ENCODE measurements at regions not wholly inside any gene's neighbourhood (a gene's known extent, or its start where the extent isn't known, plus 50 kb on each side); places are given as distances from the start of the nearest gene placed in this dataset.

DNA sequence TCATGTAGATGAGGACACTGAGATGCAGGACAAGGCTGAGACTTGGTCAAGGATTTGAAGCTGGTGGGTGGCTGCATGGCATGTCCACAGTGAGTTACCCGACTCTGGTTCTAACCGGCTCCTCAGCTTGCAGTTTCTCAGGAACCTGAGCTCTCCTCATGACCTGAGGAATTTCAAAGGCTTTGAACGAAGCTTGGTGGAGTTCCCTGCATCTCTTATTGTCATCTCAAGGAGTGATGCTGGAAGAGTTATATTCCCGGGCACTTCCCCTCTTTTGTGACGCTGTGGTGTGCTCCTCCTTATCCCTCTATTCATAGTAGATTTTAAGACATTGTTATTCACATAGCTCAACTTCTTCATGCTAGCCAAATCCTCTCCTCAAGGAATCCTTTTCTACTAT, 500.1 kb upstream of the HTR2A start:
- no peak overlapping the region for H3K4me3 ChIP-seq
- WGBS, 2 donors: 74 to 77% methylated on average over 5 of the region's 5 CpGs
- no peak for ATAC-seq
- DNase-seq: no peak
- H3K4me1 ChIP-seq: no peaks in the 10 kb centered on the region
- H3K27me3 ChIP-seq: no peaks in the 10 kb centered on the region
- intact Hi-C loops (cut with DNase I): no loop called here
- no peaks in the 10 kb centered on the region for H3K36me3 ChIP-seq (replicated peaks in 1 of 2; ENCODE audit: insufficient read depth in 1 of 2, low read depth in 2 of 2)
- H3K27ac ChIP-seq: no peak overlapping the region
- H3K9me3 ChIP-seq: no peaks in the 10 kb centered on the region
- TF ChIP-seq, protein P1, sequence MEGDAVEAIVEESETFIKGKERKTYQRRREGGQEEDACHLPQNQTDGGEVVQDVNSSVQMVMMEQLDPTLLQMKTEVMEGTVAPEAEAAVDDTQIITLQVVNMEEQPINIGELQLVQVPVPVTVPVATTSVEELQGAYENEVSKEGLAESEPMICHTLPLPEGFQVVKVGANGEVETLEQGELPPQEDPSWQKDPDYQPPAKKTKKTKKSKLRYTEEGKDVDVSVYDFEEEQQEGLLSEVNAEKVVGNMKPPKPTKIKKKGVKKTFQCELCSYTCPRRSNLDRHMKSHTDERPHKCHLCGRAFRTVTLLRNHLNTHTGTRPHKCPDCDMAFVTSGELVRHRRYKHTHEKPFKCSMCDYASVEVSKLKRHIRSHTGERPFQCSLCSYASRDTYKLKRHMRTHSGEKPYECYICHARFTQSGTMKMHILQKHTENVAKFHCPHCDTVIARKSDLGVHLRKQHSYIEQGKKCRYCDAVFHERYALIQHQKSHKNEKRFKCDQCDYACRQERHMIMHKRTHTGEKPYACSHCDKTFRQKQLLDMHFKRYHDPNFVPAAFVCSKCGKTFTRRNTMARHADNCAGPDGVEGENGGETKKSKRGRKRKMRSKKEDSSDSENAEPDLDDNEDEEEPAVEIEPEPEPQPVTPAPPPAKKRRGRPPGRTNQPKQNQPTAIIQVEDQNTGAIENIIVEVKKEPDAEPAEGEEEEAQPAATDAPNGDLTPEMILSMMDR (IDR thresholded peaks at IDR 0.05): no peak
- TF ChIP-seq POLR2A (IDR thresholded peaks at IDR 0.05): no peak

DNA sequence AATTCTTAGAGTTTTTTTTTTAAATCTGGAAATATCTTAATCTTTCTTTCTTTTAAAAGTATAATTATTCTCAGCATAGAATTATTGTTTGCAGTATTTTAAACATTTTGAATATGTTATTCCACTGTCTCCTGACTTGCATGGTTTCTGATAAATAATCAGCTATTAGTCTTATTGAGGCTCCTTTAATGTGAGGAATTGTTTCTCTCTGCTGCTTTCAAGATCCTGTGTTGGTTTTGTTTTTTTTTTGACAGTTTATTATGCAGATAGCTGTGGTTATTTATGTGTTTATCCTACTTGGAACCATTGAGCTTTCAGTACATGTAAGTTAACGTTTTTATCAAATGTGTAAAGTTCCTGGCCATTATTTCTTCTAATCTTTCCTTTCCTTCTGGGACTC, 477.9 kb upstream of the HTR2A start:
- Histone ChIP-seq H3K27me3 (no peaks in the 10 kb centered on the region), H3K9me3 (no peaks in the 10 kb centered on the region), H3K27ac (no peak overlapping the region), H3K36me3 (replicated peaks in 1 of 2; ENCODE audit: insufficient read depth in 1 of 2, low read depth in 2 of 2) (no peaks in the 10 kb centered on the region), H3K4me1 (no peaks in the 10 kb centered on the region), H3K4me3 (no peak overlapping the region)
- 45 to 65% methylated on average over 1 of the region's 1 CpG for WGBS, 2 donors
- intact Hi-C loops (cut with DNase I): no loop called here
- no peak for ATAC-seq
- DNase-seq: no peak
- TF ChIP-seq, protein P1 (IDR thresholded peaks at IDR 0.05): no peak
- no peak for TF ChIP-seq POLR2A (IDR thresholded peaks at IDR 0.05)

DNA sequence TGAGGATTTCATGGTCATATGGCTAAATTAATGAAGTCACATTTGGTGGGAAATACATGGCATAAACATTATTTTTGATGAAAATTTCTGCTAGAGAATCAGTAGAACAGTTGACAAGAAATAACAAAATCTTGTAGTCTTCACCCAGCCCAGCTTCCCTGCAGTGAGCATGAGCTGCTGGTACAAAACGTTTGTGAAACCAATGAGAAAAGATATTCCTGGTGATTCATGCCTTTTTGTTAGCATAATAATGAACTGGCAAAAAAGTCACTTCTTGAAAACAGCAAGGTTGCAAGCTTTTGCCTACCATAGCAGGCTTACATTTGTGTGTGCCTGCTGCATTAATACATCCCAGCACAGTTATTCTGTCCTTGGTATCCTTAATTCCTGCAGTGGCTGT, 475.9 kb upstream of the HTR2A start:
- ATAC-seq (no peak), DNase-seq (no peak)
- H3K27ac ChIP-seq: no peak overlapping the region
- H3K27me3 ChIP-seq: no peaks in the 10 kb centered on the region
- intact Hi-C loops (cut with DNase I): no loop called here
- no peaks in the 10 kb centered on the region for H3K4me1 ChIP-seq
- no peak overlapping the region for H3K4me3 ChIP-seq
- no peaks in the 10 kb centered on the region for H3K36me3 ChIP-seq (replicated peaks in 1 of 2; ENCODE audit: insufficient read depth in 1 of 2, low read depth in 2 of 2)
- no peak for TF ChIP-seq POLR2A (IDR thresholded peaks at IDR 0.05)
- WGBS, 2 donors: 4 to 5% methylated on average over 1 of the region's 1 CpG
- no peaks in the 10 kb centered on the region for H3K9me3 ChIP-seq

DNA sequence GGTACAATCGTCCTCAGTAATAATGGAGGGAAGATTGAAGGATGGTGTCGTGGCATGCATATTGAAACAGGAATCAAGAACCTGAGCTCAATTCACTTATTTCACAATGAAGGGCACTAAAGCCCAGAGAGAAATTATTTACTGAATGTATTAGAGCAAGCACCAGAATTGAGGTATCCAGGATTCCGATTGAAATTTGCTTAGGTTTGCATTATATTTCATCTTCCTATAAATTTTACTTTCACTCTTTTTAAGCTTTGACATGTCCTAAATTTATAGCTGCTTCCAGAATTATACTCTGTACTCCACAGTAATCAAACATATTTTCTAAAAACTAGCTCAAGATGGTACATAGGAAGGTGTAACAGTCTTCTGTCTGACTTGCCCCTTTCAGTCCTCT, 454.9 kb upstream of the HTR2A start:
- ATAC-seq (no peak), DNase-seq (no peak)
- Histone ChIP-seq H3K4me3 (no peak overlapping the region), H3K27me3 (no peaks in the 10 kb centered on the region), H3K36me3 (replicated peaks in 1 of 2; ENCODE audit: insufficient read depth in 1 of 2, low read depth in 2 of 2) (no peaks in the 10 kb centered on the region), H3K9me3 (no peaks in the 10 kb centered on the region), H3K4me1 (no peaks in the 10 kb centered on the region), H3K27ac (no peak overlapping the region)
- TF ChIP-seq, protein P1 (IDR thresholded peaks at IDR 0.05): no peak
- no peak for TF ChIP-seq POLR2A (IDR thresholded peaks at IDR 0.05)
- intact Hi-C loops (cut with DNase I): no loop called here
- WGBS, 2 donors: 72 to 74% methylated on average over 3 of the region's 3 CpGs

DNA sequence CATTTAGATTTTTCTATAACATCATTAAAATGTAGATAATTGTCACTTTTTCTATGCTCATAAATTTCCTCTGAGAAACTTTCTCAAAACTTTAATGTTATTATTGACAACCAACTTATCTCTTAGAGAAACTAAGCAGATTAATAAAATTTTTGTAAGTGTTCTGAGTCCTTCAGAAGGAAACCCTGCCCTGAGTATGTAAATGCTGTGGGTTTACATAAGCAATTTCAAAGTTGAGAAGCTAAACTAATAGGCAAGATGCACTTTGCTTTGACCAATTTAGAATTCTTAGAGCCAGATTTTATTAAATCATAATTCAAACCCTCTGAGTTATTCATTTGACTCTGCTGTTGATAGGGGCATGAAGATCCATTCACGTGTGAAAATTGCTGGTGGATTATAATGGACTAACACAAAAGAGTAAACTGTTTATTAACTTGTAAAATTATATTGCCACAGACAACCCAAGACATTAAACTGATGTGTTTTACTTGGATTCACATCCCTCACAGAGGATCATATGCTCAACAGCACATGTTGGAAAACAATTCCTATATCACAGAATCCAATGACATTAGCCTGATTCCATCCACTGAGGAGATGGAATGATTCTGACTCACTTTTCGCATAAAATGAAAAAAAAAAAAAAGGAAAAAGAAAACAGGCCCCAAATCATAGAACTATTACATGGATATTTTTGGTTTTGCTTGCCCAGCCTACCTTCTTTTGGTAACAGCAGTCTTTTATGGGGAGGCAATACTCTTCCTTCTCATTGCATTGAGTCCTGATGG, 453.7 kb upstream of the HTR2A start:
- H3K9me3 ChIP-seq: no peaks in the 10 kb centered on the region
- no peak overlapping the region for H3K27ac ChIP-seq
- no peaks in the 10 kb centered on the region for H3K36me3 ChIP-seq (replicated peaks in 1 of 2; ENCODE audit: insufficient read depth in 1 of 2, low read depth in 2 of 2)
- intact Hi-C loops (cut with DNase I): no loop called here
- no peaks in the 10 kb centered on the region for H3K4me1 ChIP-seq
- ATAC-seq: no peak
- 57 to 76% methylated on average over 2 of the region's 2 CpGs for WGBS, 2 donors
- DNase-seq: no peak
- no peaks in the 10 kb centered on the region for H3K27me3 ChIP-seq
- H3K4me3 ChIP-seq: no peak overlapping the region
- TF ChIP-seq, protein P1 (IDR thresholded peaks at IDR 0.05): no peak
- no peak for TF ChIP-seq POLR2A (IDR thresholded peaks at IDR 0.05)
